Epithelial cell of esophagus (primary cell): ENCODE measurements at regions not wholly inside any gene's neighbourhood (a gene's known extent, or its start where the extent isn't known, plus 50 kb on each side); places are given as distances from the start of the nearest gene placed in this dataset.

ENCODE experiments used
- DNase-seq: peaks from one replicate; pipeline ENCODE4 v3.0.0; 2010; ENCODE audit warnings: low read depth
- H3K4me3 ChIP-seq: 2 replicates; pipeline ENCODE4 v1.5.1; 2011; ENCODE audit warnings: mild to moderate bottlenecking, low read length, control low read depth
- TF ChIP-seq, protein P1 (sequence below): IDR thresholded peaks from 2 replicates; pipeline ENCODE4 v1.5.1; 2011; ENCODE audit warnings: low read depth, mild to moderate bottlenecking, low read length, control low read depth, inconsistent platforms; ENCODE audit not compliant: insufficient read depth; ENCODE audit errors: missing control alignments

GRCh38 chr14:98175881-98176280 is 1096.1 kb downstream of the BCL11B start:
- no peak for DNase-seq
- no peak overlapping the region for H3K4me3 ChIP-seq
- TF ChIP-seq, protein P1, sequence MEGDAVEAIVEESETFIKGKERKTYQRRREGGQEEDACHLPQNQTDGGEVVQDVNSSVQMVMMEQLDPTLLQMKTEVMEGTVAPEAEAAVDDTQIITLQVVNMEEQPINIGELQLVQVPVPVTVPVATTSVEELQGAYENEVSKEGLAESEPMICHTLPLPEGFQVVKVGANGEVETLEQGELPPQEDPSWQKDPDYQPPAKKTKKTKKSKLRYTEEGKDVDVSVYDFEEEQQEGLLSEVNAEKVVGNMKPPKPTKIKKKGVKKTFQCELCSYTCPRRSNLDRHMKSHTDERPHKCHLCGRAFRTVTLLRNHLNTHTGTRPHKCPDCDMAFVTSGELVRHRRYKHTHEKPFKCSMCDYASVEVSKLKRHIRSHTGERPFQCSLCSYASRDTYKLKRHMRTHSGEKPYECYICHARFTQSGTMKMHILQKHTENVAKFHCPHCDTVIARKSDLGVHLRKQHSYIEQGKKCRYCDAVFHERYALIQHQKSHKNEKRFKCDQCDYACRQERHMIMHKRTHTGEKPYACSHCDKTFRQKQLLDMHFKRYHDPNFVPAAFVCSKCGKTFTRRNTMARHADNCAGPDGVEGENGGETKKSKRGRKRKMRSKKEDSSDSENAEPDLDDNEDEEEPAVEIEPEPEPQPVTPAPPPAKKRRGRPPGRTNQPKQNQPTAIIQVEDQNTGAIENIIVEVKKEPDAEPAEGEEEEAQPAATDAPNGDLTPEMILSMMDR: no peak

DNA sequence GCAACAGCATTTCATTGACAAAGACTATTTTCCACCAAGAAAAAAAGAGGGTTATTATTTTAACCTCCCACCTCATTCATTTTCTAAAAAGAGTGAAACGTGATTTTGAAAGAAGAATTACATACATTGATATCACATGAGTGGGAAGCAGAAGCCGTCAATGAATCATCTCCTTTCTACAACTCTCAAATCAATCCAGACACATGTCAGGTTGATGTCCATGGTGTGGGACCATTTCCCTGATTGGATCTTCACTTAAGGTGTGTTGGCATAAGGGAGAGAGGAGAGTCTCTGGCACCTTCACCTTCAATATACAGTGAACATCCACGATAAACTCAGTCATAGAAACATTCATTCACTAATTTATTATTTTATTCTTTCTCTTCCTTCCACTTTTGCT is 1095.1 kb downstream of the BCL11B start:
- no peak for DNase-seq
- no peak overlapping the region for H3K4me3 ChIP-seq
- TF ChIP-seq, protein P1: no peak

DNA sequence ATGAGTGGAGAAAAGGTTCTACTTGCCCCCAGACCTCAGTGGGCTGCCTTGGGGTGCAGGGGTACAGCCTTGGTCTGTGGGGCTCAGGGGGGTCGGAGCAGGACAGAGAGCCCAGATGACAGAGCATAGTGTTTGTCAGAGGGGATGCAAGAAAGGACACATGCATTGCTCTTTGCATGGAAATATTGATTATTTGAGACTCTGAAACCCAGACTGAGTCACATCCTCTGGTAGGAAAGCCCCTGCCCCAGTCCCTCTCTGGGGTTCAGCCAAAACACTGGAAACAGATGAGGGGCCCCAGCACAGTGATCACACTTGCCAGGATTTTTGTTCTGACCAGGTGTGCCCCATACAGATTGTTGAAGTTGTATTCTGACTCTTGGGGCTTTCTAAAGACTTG is 1094.4 kb downstream of the BCL11B start:
- H3K4me3 ChIP-seq: no peak overlapping the region
- TF ChIP-seq, protein P1: no peak
- DNase-seq: no peak

DNA sequence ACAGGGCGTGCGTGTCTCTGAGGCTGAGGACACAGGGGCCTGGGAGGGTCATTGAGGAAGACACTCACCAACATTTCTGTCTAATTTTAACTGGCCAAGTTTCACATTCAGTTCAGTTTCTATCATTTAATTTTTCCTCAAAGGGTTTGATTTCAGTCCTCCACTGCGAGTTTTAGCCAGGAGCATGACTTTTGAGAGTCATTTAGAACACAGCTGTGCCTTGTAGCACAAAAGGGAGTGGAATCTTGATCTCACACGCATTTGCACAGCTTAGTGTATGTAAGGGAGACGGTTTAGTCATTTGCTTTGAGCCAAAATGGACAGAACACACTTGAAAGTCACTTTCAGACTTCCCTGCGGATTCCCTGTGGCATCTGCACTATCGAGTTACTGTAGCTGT is 1090.8 kb downstream of the BCL11B start:
- DNase-seq: no peak
- no peak overlapping the region for H3K4me3 ChIP-seq
- TF ChIP-seq, protein P1: no peak

- no peak overlapping the region for H3K4me3 ChIP-seq
- no peak for DNase-seq
- TF ChIP-seq, protein P1: no peak
These were observed 1090.2 kb downstream of the BCL11B start for GRCh38 chr14:98181768-98182167.

DNA sequence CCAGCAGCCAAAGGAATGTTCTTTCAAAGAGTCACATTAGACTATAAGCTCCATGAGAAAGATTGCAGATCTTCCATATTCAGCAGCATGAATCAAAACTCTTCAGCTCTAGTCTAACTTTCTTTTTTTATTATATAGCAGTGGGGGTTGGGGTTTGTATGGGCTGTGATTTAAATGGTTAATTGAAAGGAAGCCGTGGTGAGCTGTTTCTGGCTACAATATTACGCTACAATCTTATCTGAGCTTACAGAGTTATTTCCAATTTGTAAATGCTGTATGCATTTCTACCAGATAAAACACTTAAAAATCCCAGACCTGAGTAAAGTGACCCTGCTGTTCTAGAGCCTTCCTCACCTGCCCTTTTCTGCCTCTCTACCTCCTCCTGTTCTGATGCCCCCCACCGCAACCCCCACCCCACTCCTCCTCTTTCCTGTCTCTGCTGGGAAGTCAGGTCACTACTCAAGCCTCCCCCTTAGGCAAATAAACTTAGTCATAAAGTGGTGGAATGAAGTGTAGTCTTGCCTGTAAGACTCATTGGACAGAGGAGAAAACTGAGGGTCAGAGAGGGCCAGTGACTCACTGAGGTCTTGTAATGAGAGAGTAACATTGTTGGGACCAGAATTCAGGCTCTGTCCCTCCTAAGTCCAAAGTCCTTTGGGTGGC is 1089.5 kb downstream of the BCL11B start:
- peak; percentile 71 for DNase-seq
- TF ChIP-seq, protein P1: no peak
- H3K4me3 ChIP-seq: no peak overlapping the region

GRCh38 chr14:98183556-98183955 is 1088.4 kb downstream of the BCL11B start:
- H3K4me3 ChIP-seq: no peak overlapping the region
- no peak for DNase-seq
- TF ChIP-seq, protein P1: no peak
